OCI-LY7 (cell line): ENCODE measurements at regions not wholly inside any gene's neighbourhood (a gene's known extent, or its start where the extent isn't known, plus 50 kb on each side); places are given as distances from the start of the nearest gene placed in this dataset.

ENCODE experiments used
- BruUV-seq: library from RNA; stranded (reverse); fragments of 400-500 nt; replicated peaks from 2 replicates; lab custom pipeline; 2021; lab: Mats Ljungman, UMichigan
- CTCF ChIA-PET: fragments of 300-600 bp; sonication (Branson Sonifier 250); formaldehyde crosslinking; loops from one replicate; lab custom pipeline; 2022; ENCODE audit warnings: antibody characterized with exemption; ENCODE audit not compliant: unreplicated experiment; lab: Charles Lee
- POLR2A ChIA-PET: fragments of 300-600 bp; sonication (Branson Sonifier 250); formaldehyde crosslinking; loops from one replicate; lab custom pipeline; 2022; ENCODE audit warnings: antibody characterized with exemption; lab: Charles Lee
- DNase-seq: peaks from one replicate; pipeline ENCODE4 v3.0.0-alpha.2; 2015; ENCODE audit warnings: low spot score
- H2AFZ ChIP-seq: fragments of 200-600 bp; sonication (generic), shearing (Covaris generic); 2 replicates; pipeline ENCODE4 v1.6.1; 2014; ENCODE audit warnings: mild to moderate bottlenecking, antibody characterized with exemption, low read length, moderate library complexity
- H3K27ac ChIP-seq: fragments of 200-600 bp; sonication (generic); 2 replicates; pipeline ENCODE4 v1.5.1; 2014; ENCODE audit warnings: mixed run types, low read depth, mild to moderate bottlenecking, moderate library complexity, low read length, inconsistent platforms; ENCODE audit not compliant: poor library complexity, severe bottlenecking
- H3K36me3 ChIP-seq: fragments of 200-600 bp; sonication (generic); 2 replicates; pipeline ENCODE4 v1.6.1; 2014; ENCODE audit warnings: mild to moderate bottlenecking, antibody characterized with exemption, low read length, moderate library complexity, mixed read lengths; ENCODE audit not compliant: insufficient read depth
- H3K4me1 ChIP-seq: fragments of 200-600 bp; sonication (generic); 2 replicates; pipeline ENCODE4 v1.5.1; 2014; ENCODE audit warnings: mild to moderate bottlenecking, low read length; ENCODE audit not compliant: insufficient read depth, poor library complexity, severe bottlenecking
- H3K4me2 ChIP-seq: fragments of 200-600 bp; sonication (generic); 2 replicates; pipeline ENCODE4 v1.6.1; 2014; ENCODE audit warnings: mild to moderate bottlenecking, low read length
- H3K4me3 ChIP-seq: fragments of 200-600 bp; sonication (generic); 2 replicates; pipeline ENCODE4 v1.5.1; 2014; ENCODE audit warnings: mild to moderate bottlenecking, low read depth, low read length; ENCODE audit not compliant: poor library complexity, severe bottlenecking
- H3K79me2 ChIP-seq: fragments of 200-600 bp; sonication (generic); 2 replicates; pipeline ENCODE4 v1.6.1; 2016; ENCODE audit warnings: low read depth, mild to moderate bottlenecking, low read length, moderate library complexity, mixed read lengths; ENCODE audit not compliant: insufficient read depth
- H3K9me2 ChIP-seq: fragments of 200-600 bp; sonication (generic); 2 replicates; pipeline ENCODE4 v1.6.1; 2016; ENCODE audit warnings: mild to moderate bottlenecking, low read length, mixed read lengths; ENCODE audit not compliant: insufficient read depth
- H3K9me3 ChIP-seq: fragments of 200-600 bp; sonication (generic); 2 replicates; pipeline ENCODE4 v1.6.1; 2014; ENCODE audit warnings: mild to moderate bottlenecking, mixed run types, low read length, mixed read lengths
- H4K20me1 ChIP-seq: fragments of 200-600 bp; sonication (generic); 2 replicates; pipeline ENCODE4 v1.6.1; 2014; ENCODE audit warnings: mild to moderate bottlenecking, antibody characterized with exemption, low read length, moderate library complexity, mixed read lengths; ENCODE audit not compliant: insufficient read depth
- CTCF ChIP-seq: fragments of 200-600 bp; sonication (generic); conservative IDR thresholded peaks from 2 replicates; pipeline ENCODE4 v1.5.1; 2014; ENCODE audit warnings: mild to moderate bottlenecking, antibody characterized with exemption, low read length, moderate library complexity, mixed read lengths
- EZH2phosphoT487 ChIP-seq: fragments of 200-600 bp; sonication (generic); IDR thresholded peaks from 2 replicates; pipeline ENCODE4 v1.6.1; 2018; ENCODE audit warnings: low read depth, borderline replicate concordance, mild to moderate bottlenecking, mixed run types, antibody characterized with exemption, low read length, moderate library complexity, mixed read lengths
- intact Hi-C: fragments of 100-400 bp; cut with micrococcal nuclease; formaldehyde crosslinking; loops from one replicate; pipeline ENCODE4 v1.10.0; 2022; ENCODE audit not compliant: unreplicated experiment

GRCh38 chr2:175750195-175750594 is 251.9 kb downstream of the LNPK start:
- Histone ChIP-seq H4K20me1 (no peaks in the 10 kb centered on the region), H3K4me3 (no peak overlapping the region), H3K27ac (no peak overlapping the region), H3K9me3 (no peaks in the 10 kb centered on the region), H3K4me1 (no peaks in the 10 kb centered on the region), H3K4me2 (no peak overlapping the region), H3K79me2 (no peaks in the 10 kb centered on the region), H3K9me2 (no peaks in the 10 kb centered on the region; the same call in 1 of the 2 replicates), H2AFZ (no peak overlapping the region), H3K36me3 (no peaks in the 10 kb centered on the region)
- BruUV-seq: no TSS peak
- intact Hi-C loops: no loop called here
- TF ChIP-seq CTCF (no peak), EZH2phosphoT487 (no peak)
- POLR2A ChIA-PET: no interaction called here
- no peak for DNase-seq
- CTCF ChIA-PET: no interaction called here

- Histone ChIP-seq H3K27ac (no peak overlapping the region), H3K9me2 (no peaks in the 10 kb centered on the region; the same call in 1 of the 2 replicates), H3K4me1 (no peaks in the 10 kb centered on the region), H2AFZ (no peak overlapping the region), H3K79me2 (no peaks in the 10 kb centered on the region), H3K4me2 (no peak overlapping the region), H3K4me3 (no peak overlapping the region), H4K20me1 (no peaks in the 10 kb centered on the region), H3K36me3 (no peaks in the 10 kb centered on the region), H3K9me3 (no peaks in the 10 kb centered on the region)
- intact Hi-C loops: no loop called here
- no TSS peak for BruUV-seq
- no peak for DNase-seq
- ChIA-PET CTCF (no interaction called here), POLR2A (no interaction called here)
- TF ChIP-seq CTCF (no peak), EZH2phosphoT487 (no peak)
Observed at GRCh38 chr2:175745911-175746310, 256.2 kb downstream of the LNPK start.

- CTCF ChIA-PET: no interaction called here
- intact Hi-C loops: no loop called here
Observed at GRCh38 chr2:175744000-175744399, 258.1 kb downstream of the LNPK start.

More at GRCh38 chr2:175744000-175744399, 258.1 kb downstream of the LNPK start:
- Histone ChIP-seq H2AFZ (no peak overlapping the region), H3K36me3 (no peaks in the 10 kb centered on the region), H3K27ac (no peak overlapping the region), H3K4me3 (no peak overlapping the region), H3K4me2 (no peak overlapping the region), H3K9me2 (no peaks in the 10 kb centered on the region), H3K79me2 (no peaks in the 10 kb centered on the region), H4K20me1 (no peaks in the 10 kb centered on the region), H3K9me3 (no peaks in the 10 kb centered on the region), H3K4me1 (no peaks in the 10 kb centered on the region)
- TF ChIP-seq EZH2phosphoT487 (no peak), CTCF (no peak)
- DNase-seq: no peak
- no TSS peak for BruUV-seq
- POLR2A ChIA-PET: no interaction called here
